HUES48 (cell line): ENCODE measurements at regions not wholly inside any gene's neighbourhood (a gene's known extent, or its start where the extent isn't known, plus 50 kb on each side); places are given as distances from the start of the nearest gene placed in this dataset.

Experiments
- H3K27ac ChIP-seq: one replicate; pipeline ENCODE4 v1.7.0; 2013; ENCODE audit warnings: low read depth, low read length, inconsistent platforms
- H3K27me3 ChIP-seq: 2 replicates; pipeline ENCODE4 v1.6.1; 2013; ENCODE audit warnings: mild to moderate bottlenecking, low read length; ENCODE audit not compliant: control insufficient read depth, insufficient read depth
- H3K36me3 ChIP-seq: 2 replicates; pipeline ENCODE4 v1.6.1; 2013; ENCODE audit warnings: low read length; ENCODE audit not compliant: control insufficient read depth, insufficient read depth
- H3K4me1 ChIP-seq: 2 replicates; pipeline ENCODE4 v1.6.1; 2013; ENCODE audit warnings: mild to moderate bottlenecking, low read length; ENCODE audit not compliant: control insufficient read depth, insufficient read depth
- H3K4me3 ChIP-seq: 2 replicates; pipeline ENCODE4 v1.5.1; 2013; ENCODE audit warnings: mild to moderate bottlenecking, low read depth, low read length
- H3K9ac ChIP-seq: 2 replicates; pipeline ENCODE4 v1.6.1; 2013; ENCODE audit warnings: mild to moderate bottlenecking, low read depth, low read length, moderate library complexity
- H3K9me3 ChIP-seq: 2 replicates; pipeline ENCODE4 v1.6.1; 2013; ENCODE audit warnings: low read length; ENCODE audit not compliant: control insufficient read depth, insufficient read depth

DNA sequence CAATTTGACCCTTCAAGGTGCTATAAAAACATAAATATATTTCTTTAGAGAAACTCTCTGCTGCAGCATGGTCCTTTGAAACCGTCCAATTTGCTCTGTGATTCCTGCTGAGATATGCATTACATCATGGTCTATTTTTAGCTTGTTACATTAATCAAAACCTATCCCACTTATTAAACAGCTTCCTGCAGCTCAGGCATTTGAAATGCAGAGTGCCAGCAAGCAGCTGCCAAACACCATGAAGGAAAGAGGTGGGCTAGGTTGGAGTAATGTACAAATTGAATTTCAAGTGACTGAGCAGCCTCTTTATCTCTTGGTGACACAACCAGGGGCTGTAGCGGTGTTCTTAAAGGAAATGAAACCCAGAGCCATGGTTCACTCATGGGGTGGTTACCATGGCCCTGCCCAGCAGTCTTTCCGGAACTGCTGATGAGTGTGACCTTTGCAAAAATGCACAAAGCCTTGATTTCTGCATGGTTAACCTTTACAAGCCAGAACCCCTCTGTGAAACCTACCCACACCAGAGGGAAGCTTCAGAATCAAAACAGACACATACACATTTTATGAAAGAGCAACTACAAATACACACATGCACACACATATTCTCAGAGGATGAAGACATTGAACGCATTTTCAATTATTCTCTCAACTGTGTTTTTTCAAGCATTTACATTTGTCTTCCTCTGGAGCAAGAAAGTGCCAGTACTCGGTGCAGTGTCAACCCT lies 155.8 kb upstream of the ZNF608 start:
- Histone ChIP-seq H3K27me3 (peaks cover 37% of the 10 kb centered on the region), H3K36me3 (no peaks in the 10 kb centered on the region), H3K27ac (no peak overlapping the region), H3K9me3 (peaks cover 4% of the 10 kb centered on the region; the same call in 1 of the 2 replicates), H3K9ac (no peak overlapping the region), H3K4me1 (peaks cover 31% of the 10 kb centered on the region), H3K4me3 (no peak overlapping the region)

DNA sequence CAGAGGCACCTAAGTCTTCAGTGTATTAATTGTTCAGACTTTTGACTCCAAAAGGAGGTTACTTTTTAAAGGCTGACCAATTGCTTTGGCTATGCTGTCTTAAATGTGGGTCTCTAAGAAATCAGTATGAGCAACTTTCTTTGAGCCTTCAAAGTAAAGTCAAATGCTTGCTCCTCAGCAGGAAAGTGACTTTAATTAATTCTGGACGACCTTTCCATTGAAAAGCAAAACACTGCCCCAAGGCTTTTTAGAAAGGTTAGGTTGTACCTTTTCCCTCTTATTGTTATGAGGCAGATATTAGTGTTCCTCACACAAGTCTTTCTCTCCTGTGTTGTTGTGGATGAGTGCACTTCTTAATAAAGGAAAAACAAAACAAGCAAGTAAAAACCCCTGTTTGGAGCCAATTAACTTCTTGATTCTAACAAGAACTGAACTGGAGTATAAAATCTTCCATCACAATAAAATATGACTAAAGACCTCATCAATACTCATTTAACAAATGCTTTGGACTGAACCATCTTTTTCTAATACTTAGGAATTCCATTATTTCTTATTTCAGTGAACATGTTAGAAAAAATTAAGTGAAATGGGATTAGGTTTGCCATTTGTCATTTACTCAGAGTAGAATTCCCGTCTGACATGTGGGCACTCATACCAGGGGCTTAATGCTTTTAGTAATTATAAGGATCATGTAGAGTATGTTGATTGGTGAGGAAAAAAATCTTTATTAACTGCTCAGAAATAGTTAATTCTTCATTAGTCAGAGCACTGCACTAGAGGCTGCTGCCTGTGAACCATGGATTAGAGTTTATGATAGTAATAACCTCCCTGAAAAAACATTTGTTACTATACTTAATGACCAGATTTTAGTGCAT lies 159.1 kb upstream of the ZNF608 start:
- Histone ChIP-seq H3K4me1 (peaks cover 31% of the 10 kb centered on the region), H3K27me3 (peaks cover 37% of the 10 kb centered on the region), H3K4me3 (no peak overlapping the region), H3K9ac (no peak overlapping the region), H3K27ac (no peak overlapping the region), H3K36me3 (no peaks in the 10 kb centered on the region), H3K9me3 (no peaks in the 10 kb centered on the region)

- no peaks in the 10 kb centered on the region for H3K9me3 ChIP-seq
- H3K36me3 ChIP-seq: no peaks in the 10 kb centered on the region
- no peak overlapping the region for H3K9ac ChIP-seq
- H3K27ac ChIP-seq: peak overlapping the region; percentile 32
- H3K4me1 ChIP-seq: peaks cover 31% of the 10 kb centered on the region
- peaks cover 37% of the 10 kb centered on the region for H3K27me3 ChIP-seq
- H3K4me3 ChIP-seq: no peak overlapping the region
Observed at GRCh38 chr5:124906339-124907097, 160.1 kb upstream of the ZNF608 start.

DNA sequence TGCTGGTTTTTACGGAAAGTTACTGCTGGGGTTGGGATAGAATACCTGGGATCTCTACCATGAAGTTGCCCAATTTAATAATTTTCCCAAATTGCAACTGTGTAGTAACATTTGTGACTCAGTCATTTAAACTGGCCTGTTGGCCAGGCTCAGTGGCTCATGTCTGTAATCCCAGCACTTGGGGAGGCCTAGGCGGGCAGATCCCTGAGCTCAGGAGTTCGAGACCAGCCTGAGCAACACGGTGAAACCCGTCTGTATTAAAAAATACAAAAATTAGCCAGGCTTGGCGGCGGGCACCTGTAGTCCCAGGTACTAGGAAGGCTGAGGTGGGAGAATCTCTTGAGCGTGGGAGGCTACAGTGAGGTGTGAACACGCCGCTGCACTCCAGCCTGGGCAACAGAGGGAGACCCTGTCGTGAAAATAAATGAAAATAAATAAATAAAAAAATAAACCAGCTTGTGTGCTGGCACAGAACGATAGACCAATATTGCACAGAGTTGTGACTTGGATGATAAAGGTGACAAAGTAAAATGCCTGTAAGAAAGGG lies 160.7 kb upstream of the ZNF608 start:
- Histone ChIP-seq H3K9me3 (no peaks in the 10 kb centered on the region), H3K9ac (no peak overlapping the region), H3K27ac (peak overlapping the region; percentile 32), H3K4me3 (no peak overlapping the region), H3K36me3 (no peaks in the 10 kb centered on the region), H3K27me3 (peaks cover 37% of the 10 kb centered on the region), H3K4me1 (peaks cover 31% of the 10 kb centered on the region)

DNA sequence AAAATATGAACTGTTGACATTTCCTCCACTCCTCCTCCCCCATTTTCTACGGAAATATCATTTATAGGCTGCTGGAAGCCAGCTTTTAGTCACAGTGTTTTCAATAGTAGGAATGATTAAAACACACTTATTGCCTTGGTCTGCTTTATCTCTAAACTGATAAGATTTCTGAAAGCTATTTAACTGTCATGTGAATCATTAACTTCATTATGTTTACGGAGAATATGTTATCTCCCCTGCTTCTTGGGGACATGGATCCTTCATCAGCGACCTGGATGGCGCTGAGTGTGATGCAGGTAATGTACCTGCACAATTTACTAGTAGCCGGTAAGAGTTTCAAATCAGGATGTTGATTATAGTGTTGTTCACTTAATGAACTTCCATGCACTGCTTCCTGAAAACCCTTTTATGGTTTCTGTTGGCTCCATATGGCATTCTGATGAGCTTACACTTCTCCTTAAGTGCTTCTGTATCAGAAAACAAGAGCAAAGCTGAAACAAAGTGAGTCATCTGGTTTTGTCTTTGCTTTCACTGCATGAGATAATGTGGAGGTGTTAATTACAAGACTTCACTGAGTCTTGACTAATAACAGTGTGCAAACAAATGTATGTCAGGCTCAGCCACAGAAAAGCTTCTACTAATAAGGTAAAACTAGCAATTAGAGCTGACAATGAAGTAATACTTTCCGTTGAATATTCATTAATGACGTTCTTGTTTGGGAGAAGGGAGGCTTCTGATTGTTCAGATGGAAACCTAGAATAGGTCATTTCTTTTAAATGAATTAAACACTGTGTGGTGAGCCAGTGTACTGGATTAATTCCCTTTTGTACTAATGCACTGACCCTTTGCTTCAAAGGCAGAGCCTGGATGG lies 162.4 kb upstream of the ZNF608 start:
- H3K27me3 ChIP-seq: peaks cover 22% of the 10 kb centered on the region
- no peaks in the 10 kb centered on the region for H3K36me3 ChIP-seq
- H3K27ac ChIP-seq: peak overlapping the region; percentile 76
- peaks cover 25% of the 10 kb centered on the region for H3K4me1 ChIP-seq
- no peaks in the 10 kb centered on the region for H3K9me3 ChIP-seq
- no peak overlapping the region for H3K9ac ChIP-seq
- H3K4me3 ChIP-seq: no peak overlapping the region

DNA sequence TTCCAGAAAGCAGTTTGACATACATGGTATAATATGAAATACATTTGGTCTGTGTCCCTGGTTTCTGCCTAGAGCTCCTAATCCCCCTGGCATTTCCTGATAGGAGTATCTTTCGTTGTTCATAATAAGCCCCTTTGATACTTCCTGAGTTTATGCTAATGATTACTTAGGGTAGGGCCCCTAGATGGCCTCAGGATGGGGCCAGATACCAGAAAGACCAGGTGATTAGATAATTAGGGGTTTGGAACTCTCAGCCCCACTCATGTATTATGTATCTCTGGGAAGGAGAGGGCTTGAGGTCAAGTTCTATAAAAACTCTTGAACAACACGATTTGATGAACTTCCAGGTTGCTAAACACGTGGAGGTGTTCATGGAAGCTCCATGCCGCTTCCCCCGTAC lies 163.3 kb upstream of the ZNF608 start:
- Histone ChIP-seq H3K9me3 (no peaks in the 10 kb centered on the region), H3K9ac (no peak overlapping the region), H3K27me3 (peaks cover 13% of the 10 kb centered on the region), H3K4me1 (peaks cover 23% of the 10 kb centered on the region), H3K36me3 (no peaks in the 10 kb centered on the region), H3K27ac (no peak overlapping the region), H3K4me3 (no peak overlapping the region)

- no peak overlapping the region for H3K9ac ChIP-seq
- peaks cover 9% of the 10 kb centered on the region for H3K27me3 ChIP-seq
- peaks cover 16% of the 10 kb centered on the region for H3K4me1 ChIP-seq
- H3K36me3 ChIP-seq: no peaks in the 10 kb centered on the region
- no peak overlapping the region for H3K4me3 ChIP-seq
- no peak overlapping the region for H3K27ac ChIP-seq
- H3K9me3 ChIP-seq: no peaks in the 10 kb centered on the region
Observed at GRCh38 chr5:124910354-124911016, 164.0 kb upstream of the ZNF608 start.

GRCh38 chr5:124912638-124913328 lies 166.3 kb upstream of the ZNF608 start:
- no peaks in the 10 kb centered on the region for H3K36me3 ChIP-seq
- H3K27me3 ChIP-seq: no peaks in the 10 kb centered on the region
- H3K27ac ChIP-seq: no peak overlapping the region
- H3K9me3 ChIP-seq: no peaks in the 10 kb centered on the region
- H3K4me3 ChIP-seq: no peak overlapping the region
- no peaks in the 10 kb centered on the region for H3K4me1 ChIP-seq
- H3K9ac ChIP-seq: no peak overlapping the region

GRCh38 chr5:124913329-124913653 lies 166.9 kb upstream of the ZNF608 start:
- Histone ChIP-seq H3K36me3 (no peaks in the 10 kb centered on the region), H3K4me1 (no peaks in the 10 kb centered on the region), H3K4me3 (no peak overlapping the region), H3K27me3 (no peaks in the 10 kb centered on the region), H3K9ac (no peak overlapping the region), H3K9me3 (no peaks in the 10 kb centered on the region), H3K27ac (no peak overlapping the region)
